ENCODE measurements at regions not wholly inside any gene's neighbourhood (a gene's known extent, or its start where the extent isn't known, plus 50 kb on each side); places are given as distances from the start of the nearest gene placed in this dataset.

DNA sequence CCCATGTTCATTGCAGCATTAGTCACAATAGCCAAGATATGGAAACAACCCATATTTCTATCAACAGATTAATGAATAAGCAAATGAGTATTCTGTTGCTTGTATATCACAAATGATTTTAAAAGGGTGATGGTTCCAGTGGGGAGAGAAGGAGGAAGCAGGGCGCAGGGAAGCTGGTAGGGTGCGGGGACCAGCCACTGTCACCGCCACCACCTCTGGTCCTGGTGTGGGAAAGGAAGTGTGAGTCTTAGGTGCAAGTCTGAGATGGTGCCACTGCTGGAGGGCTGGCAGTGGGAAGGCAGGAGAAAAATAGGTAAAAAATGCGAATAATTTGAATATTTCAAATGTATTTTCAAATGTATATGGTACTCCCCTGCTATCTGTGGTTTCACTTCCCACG is 286.8 kb upstream of the DDX53 start:
- no peak for TF ChIP-seq EED (IDR thresholded peaks at IDR 0.05; ENCODE audit: low read depth)
- no peak for TF ChIP-seq EZH2 (IDR thresholded peaks at IDR 0.05; ENCODE audit: borderline replicate concordance, control insufficient read depth, low read depth, low read length)
- no peak for TF ChIP-seq RAD21 (IDR thresholded peaks at IDR 0.05; ENCODE audit: insufficient read depth, low read depth, low read length)
- TF ChIP-seq, protein P1, sequence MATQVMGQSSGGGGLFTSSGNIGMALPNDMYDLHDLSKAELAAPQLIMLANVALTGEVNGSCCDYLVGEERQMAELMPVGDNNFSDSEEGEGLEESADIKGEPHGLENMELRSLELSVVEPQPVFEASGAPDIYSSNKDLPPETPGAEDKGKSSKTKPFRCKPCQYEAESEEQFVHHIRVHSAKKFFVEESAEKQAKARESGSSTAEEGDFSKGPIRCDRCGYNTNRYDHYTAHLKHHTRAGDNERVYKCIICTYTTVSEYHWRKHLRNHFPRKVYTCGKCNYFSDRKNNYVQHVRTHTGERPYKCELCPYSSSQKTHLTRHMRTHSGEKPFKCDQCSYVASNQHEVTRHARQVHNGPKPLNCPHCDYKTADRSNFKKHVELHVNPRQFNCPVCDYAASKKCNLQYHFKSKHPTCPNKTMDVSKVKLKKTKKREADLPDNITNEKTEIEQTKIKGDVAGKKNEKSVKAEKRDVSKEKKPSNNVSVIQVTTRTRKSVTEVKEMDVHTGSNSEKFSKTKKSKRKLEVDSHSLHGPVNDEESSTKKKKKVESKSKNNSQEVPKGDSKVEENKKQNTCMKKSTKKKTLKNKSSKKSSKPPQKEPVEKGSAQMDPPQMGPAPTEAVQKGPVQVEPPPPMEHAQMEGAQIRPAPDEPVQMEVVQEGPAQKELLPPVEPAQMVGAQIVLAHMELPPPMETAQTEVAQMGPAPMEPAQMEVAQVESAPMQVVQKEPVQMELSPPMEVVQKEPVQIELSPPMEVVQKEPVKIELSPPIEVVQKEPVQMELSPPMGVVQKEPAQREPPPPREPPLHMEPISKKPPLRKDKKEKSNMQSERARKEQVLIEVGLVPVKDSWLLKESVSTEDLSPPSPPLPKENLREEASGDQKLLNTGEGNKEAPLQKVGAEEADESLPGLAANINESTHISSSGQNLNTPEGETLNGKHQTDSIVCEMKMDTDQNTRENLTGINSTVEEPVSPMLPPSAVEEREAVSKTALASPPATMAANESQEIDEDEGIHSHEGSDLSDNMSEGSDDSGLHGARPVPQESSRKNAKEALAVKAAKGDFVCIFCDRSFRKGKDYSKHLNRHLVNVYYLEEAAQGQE (IDR thresholded peaks at IDR 0.05; ENCODE audit: low read depth, low read length), result no peak
- no peak for TF ChIP-seq ZNF274 (IDR thresholded peaks at IDR 0.05; ENCODE audit: insufficient read depth, insufficient read length)
- TF ChIP-seq BACH1 (IDR thresholded peaks at IDR 0.05; ENCODE audit: borderline replicate concordance), result no peak
- TF ChIP-seq MYC (IDR thresholded peaks at IDR 0.05; ENCODE audit: insufficient read depth, insufficient read length, insufficient replicate concordance, low read length, severe bottlenecking), result no peak
